ENCODE measurements at regions not wholly inside any gene's neighbourhood (a gene's known extent, or its start where the extent isn't known, plus 50 kb on each side); places are given as distances from the start of the nearest gene placed in this dataset.

DNA sequence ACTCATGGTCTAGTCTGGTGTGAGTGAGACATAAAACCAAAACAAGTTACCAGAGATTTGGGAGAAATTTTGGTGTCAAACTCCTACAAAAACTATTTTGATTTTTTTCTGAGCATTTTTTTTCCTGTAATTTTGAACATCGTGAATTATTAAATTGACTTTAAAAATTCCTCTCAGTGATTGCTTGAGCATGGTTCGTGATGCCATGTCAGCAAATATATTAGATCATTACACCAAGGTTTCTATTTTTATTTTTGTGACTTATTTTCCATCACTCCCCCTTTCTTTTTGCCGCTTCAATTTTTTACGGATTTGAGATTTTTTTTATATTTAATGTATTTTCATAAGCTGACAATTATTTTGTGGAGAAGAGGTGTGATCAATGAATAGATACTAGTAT is 613.9 kb upstream of the LRATD1 start:
- DNase-seq (ENCODE audit: low read depth, low spot score): no peak

More for the DNA sequence above, 613.9 kb upstream of the LRATD1 start:
- no peaks in the 10 kb centered on the region for H3K36me3 ChIP-seq (ENCODE audit: control insufficient read depth in 2 of 2, extremely low read depth in 1 of 2, insufficient read depth in 2 of 2, low read length in 2 of 2)
- H3K9ac ChIP-seq (replicated peaks; ENCODE audit: extremely low read depth, insufficient read depth, low read length): no peak overlapping the region
- no peak for TF ChIP-seq JUN (IDR thresholded peaks at IDR 0.05; ENCODE audit: borderline replicate concordance, insufficient read depth, insufficient read length, low read depth)
- TF ChIP-seq GATA2 (IDR thresholded peaks at IDR 0.05; ENCODE audit: insufficient read depth, insufficient read length, low read depth, low read length): no peak
- no peak for TF ChIP-seq POLR2A (IDR thresholded peaks at IDR 0.05; ENCODE audit: low read depth, low read length)
- TF ChIP-seq, protein P1, sequence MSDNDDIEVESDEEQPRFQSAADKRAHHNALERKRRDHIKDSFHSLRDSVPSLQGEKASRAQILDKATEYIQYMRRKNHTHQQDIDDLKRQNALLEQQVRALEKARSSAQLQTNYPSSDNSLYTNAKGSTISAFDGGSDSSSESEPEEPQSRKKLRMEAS (IDR thresholded peaks at IDR 0.05; ENCODE audit: insufficient read depth, insufficient read length): no peak
- TF ChIP-seq CTCF (IDR thresholded peaks at IDR 0.05; ENCODE audit: extremely low read depth in 1 of 2, insufficient read depth in 1 of 2, low read depth in 1 of 2, low read length in 2 of 2): no peak
- no peak for TF ChIP-seq MYC (IDR thresholded peaks at IDR 0.05; ENCODE audit: low read depth, low read length)
- no peak for TF ChIP-seq POLR2AphosphoS5 (IDR thresholded peaks at IDR 0.05; ENCODE audit: insufficient read depth, low read depth, low read length)
- peaks cover 1% of the 10 kb centered on the region for H3K9me3 ChIP-seq (replicated peaks; ENCODE audit: control insufficient read depth, insufficient read depth, low read length)
- no peak overlapping the region for H2AFZ ChIP-seq (ENCODE audit: low read depth, low read length)
- no peaks in the 10 kb centered on the region for H3K79me2 ChIP-seq (ENCODE audit: control insufficient read depth, insufficient read depth, low read length)
- ChIA-PET POLR2A (no interaction called here), CTCF (no interaction called here)
- no peaks in the 10 kb centered on the region for H3K9me1 ChIP-seq (replicated peaks; ENCODE audit: control insufficient read depth, extremely low read depth, insufficient read depth, low read length)
- no peak overlapping the region for H3K4me2 ChIP-seq (ENCODE audit: insufficient read depth, low read length)
- dilution Hi-C loops (cut with MboI; ENCODE audit: extremely low pct_ligation_motif_present, low sequenced_read_pairs): no loop called here
- no peak overlapping the region for H3K4me3 ChIP-seq (replicated peaks in 1 of 3; ENCODE audit: insufficient read depth in 1 of 3, low read depth in 1 of 3, low read length in 3 of 3)
- BruUV-seq (replicated peaks): no TSS peak
- no peak for FAIRE-seq
- H3K27me3 ChIP-seq (ENCODE audit: control insufficient read depth in 2 of 2, insufficient read depth in 2 of 2, low read length in 2 of 2): no peaks in the 10 kb centered on the region
- intact Hi-C loops (cut with micrococcal nuclease): no loop called here
- no peak overlapping the region for H3K27ac ChIP-seq (ENCODE audit: insufficient read depth, low read depth, low read length)
- no peaks in the 10 kb centered on the region for H3K4me1 ChIP-seq (ENCODE audit: control insufficient read depth, extremely low read depth, insufficient read depth, low read length)
- H4K20me1 ChIP-seq (replicated peaks; ENCODE audit: control insufficient read depth, extremely low read depth, insufficient read depth, low read length): no peaks in the 10 kb centered on the region

All from endothelial cell of umbilical vein (primary cell).